SK-N-DZ (cell line): ENCODE measurements at regions not wholly inside any gene's neighbourhood (a gene's known extent, or its start where the extent isn't known, plus 50 kb on each side); places are given as distances from the start of the nearest gene placed in this dataset.
"Not testable (repeated sequence)": the region's sequence is repeated elsewhere in the genome, so short reads cannot be mapped to it uniquely, and the experiment has no call there.

Experiments used
- DNase-seq: peaks from one replicate; pipeline ENCODE4 v3.0.0-alpha.2; 2015; ENCODE audit warnings: low spot score

GRCh38 chr2:201946746-201947145 is 86.9 kb upstream of the FZD7 start:
- DNase-seq: not testable (repeated sequence)

GRCh38 chr2:201947287-201947686 is 86.4 kb upstream of the FZD7 start:
- DNase-seq: no peak

GRCh38 chr2:201949181-201949926 is 84.3 kb upstream of the FZD7 start:
- peak; percentile 37 for DNase-seq

DNA sequence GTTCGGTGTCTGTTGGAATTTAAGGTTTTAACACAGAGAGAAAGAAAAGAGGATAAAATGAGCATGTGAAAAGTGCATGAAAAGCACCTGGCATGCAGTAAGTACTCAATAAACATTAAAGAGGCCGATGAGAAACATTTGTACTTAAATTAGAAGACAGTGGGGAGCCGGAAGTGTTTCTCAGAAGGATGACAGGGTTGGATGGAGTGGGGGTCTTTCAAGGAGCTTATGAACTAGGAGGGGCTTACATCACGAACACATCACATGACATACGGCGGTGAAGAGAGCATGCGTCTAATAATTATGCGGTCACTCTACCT is 83.8 kb upstream of the FZD7 start:
- no peak for DNase-seq

GRCh38 chr2:201950606-201951005 is 83.0 kb upstream of the FZD7 start:
- no peak for DNase-seq

DNA sequence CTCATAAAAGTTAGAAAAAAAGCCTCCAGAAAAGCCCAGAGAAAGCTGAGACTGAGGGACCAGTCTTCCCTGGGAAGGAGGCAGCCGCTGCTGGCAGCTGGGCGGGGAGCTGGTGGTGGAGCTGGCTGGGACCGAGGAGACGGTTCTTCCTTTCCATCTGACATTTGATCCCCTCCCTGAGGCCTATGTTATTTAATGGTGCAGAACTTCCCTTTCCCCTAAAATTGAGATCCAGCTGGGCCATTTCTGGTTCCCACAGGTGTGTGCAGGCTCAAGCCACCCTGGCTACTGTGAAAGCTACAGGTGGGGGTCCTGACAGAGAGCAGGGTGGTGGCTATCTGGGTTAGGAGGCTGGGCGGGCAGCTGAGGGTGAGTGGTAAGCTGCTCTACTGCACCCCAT is 81.5 kb upstream of the FZD7 start:
- DNase-seq: no peak

DNA sequence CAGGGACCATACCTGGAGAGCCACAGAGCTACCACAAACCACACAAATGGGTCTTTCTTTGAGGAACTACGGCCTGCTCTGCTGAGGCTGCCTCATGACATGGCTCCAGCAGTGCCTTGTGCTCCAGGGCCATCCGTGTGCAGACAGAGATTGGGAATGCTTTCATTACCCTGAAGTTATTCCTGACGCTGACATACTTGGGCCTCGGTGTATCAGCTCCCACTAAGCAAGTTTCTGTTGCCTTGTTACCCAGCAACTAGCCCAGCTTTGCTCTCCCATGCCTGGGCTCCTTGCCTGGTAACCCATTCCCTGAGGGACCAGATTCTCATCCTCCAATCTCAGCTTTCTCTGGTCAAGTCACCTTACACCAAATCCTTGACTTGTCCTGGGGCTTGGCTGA is 80.3 kb upstream of the FZD7 start:
- no peak for DNase-seq

GRCh38 chr2:201953880-201954279 is 79.8 kb upstream of the FZD7 start:
- DNase-seq: no peak

- no peak for DNase-seq
These were observed 78.4 kb upstream of the FZD7 start for GRCh38 chr2:201955231-201955630.

DNA sequence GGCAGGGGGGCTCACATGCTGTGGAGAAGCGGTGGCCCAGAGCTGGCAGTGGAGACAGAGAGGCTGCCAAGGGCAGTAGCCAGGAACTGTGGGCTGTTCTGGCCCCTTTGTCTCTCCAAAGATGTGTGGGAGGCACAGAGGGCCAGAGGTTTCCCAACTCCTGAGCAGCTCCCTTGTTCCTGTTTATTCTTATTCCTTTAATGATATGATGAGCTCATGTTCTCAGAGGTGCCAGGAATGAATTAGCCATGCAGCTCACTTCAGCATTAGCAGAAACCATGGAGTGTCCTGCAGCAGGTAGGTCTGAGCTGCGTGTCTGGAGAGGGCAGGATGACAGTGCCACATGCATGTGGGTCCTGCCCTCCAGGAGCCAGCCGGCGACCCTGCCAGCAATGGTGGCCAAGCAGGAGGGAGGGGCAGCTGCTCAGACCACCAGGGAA is 77.9 kb upstream of the FZD7 start:
- DNase-seq: no peak

GRCh38 chr2:201956361-201956760 is 77.3 kb upstream of the FZD7 start:
- no peak for DNase-seq

- no peak for DNase-seq
These were observed 76.6 kb upstream of the FZD7 start for GRCh38 chr2:201957091-201957490.

DNA sequence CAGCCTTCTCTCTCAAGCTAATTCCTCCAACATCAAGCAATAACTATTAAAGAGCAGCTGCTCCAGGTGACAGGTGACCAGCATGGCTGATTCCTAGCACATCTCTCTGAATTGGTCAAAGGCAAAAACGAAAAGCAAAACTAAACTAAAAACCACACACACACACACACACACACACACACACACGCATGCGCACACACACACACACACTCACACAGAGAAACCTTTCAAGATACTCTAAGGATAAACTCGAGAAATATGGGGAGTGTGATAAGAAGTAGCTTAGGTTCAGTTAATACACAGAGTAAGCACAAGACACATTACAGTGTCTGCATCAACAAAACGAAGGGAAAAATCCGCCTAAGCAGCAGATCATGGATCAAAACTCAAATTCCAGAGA is 74.5 kb upstream of the FZD7 start:
- no peak for DNase-seq

DNA sequence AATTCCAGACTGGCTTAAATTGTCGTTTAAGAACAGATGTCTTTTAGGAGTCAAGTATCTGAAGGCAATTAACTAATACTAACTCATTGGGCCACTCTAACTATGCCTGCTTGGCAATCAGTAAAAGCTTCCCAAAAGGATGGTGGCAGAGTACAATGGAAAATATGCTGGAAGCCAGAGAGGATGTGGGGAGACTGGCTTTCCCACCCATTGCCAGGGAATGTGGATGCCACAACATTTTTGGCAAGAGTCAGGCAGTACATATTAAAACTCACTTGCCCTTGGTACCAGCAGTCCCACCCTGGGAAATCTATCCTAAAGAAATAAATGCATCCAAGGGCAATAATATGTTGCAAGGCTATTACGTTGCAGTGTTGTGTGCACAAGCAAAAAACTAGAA is 74.0 kb upstream of the FZD7 start:
- no peak for DNase-seq

DNA sequence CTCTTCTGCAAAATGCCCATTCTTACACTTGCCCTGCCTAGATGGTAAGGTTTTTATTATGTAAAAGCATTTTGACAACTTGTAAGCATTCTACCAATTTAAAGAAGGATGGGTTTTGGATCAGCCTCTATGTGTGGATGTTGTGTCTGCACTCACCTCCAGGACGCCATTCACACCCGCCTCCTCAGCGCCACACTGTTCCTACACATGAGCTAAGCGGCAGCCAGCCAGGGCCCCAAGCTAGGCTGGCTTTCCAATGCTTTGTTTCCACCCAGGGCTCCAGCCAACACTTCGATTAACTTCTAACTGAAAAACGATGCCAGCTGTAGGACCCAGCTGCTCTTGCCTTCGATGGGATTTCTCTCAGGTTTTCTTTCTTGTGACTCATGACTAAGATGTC is 73.3 kb upstream of the FZD7 start:
- DNase-seq: no peak

DNA sequence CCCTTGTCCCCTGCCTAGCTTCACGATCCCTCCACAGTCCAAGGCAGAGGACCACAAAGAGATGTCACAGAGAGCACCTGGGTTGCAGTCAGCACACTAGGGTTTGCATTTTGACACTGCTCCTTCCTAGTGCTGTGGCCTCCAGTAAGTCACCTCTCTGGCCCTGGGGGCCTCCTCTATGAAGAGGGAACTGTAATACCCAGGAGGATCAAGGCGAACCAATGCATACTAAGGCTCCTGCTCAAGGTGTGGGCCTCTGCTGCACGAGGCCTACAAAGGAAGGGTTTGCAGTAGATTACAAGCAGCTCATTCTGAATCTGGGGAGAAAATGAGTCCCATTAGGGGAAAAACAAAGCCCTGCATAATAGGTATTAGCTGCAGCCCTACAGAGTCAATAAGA is 72.3 kb upstream of the FZD7 start:
- no peak for DNase-seq

DNA sequence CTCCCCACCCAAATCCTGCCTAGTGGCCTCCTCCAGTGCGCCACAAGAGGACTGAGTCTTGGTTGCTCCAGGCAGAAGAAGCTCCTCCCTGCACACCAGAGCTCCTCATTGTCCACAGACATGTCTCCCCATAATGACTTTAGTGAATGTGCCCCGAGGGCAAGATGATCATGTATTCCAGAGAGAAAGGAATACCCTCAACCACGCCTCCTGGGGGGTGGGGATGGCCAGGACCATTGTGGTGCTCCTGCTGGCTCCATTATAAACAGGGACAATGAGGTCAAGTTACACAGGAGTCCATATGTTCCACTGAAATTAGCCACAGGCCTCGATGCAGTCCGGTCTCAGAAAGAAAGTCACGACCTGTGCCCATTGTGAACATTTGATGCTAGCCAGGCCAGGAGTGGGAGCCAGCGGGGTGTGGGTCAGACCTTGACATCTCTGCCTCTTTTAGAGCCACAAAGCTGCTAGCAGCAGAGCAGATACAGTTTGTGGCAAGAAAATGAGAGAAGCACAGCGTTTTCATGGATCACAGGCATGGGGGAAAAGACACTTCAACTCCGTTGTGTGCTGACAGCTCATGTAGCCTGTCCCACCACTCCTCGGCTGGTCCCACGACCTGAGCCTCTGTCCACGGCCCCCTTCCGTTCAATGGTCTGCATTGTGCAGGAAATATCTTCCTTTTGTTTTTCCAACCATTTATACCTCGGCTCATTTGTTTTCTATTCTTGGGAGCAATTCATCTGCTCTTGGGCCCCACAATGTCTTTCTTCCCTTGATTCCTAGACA is 70.7 kb upstream of the FZD7 start:
- no peak for DNase-seq

- no peak for DNase-seq
These were observed 69.6 kb upstream of the FZD7 start for GRCh38 chr2:201964011-201964410.

DNA sequence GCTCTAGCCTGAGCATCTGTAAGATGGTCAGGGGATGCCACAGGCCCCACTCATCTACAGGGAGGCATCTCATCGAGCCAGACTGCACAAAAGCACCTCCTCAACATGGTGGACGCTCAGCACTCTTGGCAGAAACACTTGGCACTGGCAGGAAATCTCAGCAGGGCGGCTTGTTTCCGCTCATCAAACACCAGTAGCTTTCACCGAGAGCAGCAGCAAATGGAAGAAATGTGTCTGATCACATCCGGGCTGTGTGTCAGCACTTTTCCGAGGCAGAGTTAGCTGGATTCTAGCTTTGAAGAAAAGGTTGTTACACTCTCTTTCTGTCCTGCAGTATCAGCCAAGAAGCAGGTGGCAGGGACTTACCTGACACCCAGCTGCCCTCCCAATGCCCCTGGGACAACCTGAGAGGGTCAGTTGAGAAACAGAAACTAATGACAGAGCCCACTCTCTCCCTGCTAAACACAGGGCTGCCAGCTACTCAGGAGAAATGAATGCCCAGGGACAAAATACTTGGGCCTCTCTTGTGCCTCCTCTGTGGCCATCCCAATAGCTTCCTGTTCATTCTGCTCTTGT is 68.9 kb upstream of the FZD7 start:
- no peak for DNase-seq

DNA sequence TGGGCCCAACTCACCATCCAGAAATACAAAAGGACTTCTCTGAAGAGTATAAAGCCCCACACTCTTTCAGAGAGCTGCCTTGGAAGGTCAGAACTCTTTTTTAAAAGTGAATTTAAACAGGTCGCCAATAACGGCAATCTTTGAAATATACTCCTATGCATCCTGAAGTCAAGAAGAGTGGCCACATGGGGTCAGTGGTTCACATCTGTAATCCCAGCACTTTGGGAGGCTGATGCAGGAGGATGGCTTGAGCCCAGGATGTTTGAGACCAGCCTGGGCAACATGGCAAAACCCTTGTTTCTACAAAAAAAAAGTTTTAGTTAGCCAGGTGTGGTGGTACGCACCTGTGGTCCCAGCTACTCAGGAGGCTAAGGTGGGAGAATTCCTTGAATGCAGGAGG is 68.1 kb upstream of the FZD7 start:
- no peak for DNase-seq

DNA sequence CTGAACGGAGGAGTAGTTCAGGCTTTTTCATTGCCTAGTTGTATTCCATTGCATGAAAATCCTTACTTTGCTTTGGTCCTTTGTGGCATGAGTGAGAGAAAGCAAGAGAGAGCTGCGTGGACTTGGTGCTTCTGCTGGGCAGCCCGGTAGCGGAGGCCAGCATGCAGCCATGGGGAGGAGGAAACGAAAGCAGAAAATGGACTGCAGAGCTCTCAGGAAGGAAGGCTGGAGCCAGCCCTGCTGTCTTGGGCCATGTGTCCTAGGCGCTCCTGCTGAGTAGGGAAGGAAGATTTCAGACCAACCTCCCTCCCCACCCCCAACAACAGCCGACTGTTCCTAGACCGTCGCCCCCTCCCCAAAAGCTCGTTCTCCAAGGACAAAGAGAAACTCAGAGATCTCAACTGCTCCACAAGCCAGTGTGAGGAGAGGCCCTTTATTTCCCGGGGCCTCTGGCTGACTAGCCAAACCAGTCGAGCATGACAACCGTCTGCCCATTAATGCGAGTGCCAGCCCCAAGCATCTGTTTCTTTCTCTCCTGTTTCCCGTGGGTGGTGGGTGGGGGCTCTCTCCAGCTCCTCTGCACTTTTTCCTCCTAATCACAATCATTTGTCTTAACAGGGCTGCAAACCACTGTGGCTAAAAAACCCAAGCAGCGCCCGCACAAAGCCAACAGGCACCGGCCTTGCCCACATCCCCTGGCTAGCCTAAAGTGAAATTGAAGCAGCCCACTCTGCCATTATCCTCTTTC is 66.8 kb upstream of the FZD7 start:
- DNase-seq: no peak

DNA sequence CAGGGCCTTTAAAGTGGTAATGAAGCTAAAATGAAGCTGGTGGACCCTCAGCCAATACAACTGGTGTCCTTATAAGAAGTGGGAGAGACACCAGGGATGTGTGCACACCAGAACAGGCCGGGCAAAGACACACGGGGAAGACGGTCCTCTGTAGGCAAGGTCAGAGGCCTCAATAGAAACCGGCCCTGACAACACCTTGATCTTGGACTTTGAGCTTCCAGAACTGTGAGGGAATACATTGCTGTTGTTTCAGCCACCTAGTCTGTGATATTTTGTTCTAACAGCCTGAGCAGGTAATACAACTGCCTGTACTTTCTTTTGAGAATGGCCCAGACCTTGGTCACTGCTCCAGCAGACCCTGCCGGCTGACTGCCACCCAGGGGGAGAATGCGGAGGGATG is 65.6 kb upstream of the FZD7 start:
- no peak for DNase-seq
